ENCODE measurements at regions not wholly inside any gene's neighbourhood (a gene's known extent, or its start where the extent isn't known, plus 50 kb on each side); places are given as distances from the start of the nearest gene placed in this dataset.
"Not testable (repeated sequence)": the region's sequence is repeated elsewhere in the genome, so short reads cannot be mapped to it uniquely, and the experiment has no call there.

DNA sequence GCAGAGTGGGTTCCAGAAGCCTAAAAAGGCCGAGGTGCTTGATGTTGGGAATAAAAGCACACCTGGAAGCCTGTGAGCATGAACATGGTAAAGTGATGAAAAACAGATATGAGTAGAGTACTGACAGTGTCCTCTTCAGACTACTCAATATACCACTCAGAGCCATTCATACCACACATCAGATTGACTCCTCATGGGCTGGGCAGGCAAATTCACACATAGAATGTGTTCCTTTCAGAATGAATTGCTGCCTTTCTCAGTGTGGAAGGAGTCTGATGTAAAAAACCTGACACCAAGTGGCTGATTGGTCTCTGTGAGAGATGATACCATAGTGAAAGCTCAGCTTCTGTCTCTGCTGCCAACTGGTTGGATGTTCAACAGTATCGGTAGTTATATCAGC is 442.7 kb downstream of the RAPGEF2 start:
- in situ Hi-C loops (cut with HindIII; ENCODE audit: low sequenced_read_pairs), result no loop called here

DNA sequence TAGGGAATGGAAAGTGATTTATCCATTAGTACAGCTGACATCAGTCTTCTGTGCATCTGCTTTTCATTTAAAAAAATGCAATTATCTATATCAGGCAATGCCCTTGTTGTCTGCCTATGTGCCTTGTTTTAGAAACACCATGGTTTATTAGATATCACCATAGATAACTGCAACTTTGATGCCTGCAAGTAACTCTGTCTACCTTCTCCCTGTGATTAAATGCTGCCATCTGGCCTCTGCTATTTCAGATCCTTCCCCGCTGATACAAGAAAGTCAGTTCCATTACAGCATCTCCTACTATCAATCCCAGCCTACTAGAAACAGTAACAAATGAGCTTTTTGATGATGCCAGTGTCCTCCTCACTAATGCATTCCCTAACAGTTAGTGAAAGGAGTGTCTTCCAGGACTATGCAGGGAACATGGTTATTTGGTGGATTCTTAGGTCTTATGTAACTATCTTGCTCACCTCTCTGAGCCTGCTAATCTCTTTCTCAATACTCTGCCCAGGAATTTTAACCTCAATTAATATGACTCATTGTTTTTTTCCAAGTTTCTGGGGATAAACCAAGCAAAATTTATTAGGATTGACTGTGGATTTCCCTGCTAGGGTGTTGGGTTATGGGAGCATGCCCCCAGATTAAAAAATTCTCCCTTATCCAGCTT is 444.9 kb downstream of the RAPGEF2 start:
- in situ Hi-C loops (cut with HindIII; ENCODE audit: low sequenced_read_pairs), result no loop called here

DNA sequence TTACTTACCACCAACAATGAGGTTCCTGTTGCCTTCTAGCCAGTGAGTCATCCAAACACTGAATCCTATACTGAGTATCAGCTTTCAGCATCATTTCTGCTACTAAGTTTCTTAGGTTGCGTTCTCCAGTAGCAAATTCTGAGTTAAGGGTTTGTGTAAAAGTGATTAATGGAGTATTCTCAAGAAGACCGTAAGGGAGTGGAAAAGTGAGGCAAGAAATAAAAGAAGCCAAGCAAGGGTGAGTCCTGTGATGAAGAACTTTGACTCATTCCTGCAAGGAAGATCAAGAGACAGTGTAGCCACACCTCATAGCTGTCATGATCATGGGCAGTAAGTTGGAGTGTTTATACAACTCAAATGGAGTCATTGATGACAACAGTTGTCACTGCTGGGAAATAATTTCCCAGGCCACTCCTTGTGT is 446.2 kb downstream of the RAPGEF2 start:
- in situ Hi-C loops (cut with HindIII; ENCODE audit: low sequenced_read_pairs), result no loop called here

DNA sequence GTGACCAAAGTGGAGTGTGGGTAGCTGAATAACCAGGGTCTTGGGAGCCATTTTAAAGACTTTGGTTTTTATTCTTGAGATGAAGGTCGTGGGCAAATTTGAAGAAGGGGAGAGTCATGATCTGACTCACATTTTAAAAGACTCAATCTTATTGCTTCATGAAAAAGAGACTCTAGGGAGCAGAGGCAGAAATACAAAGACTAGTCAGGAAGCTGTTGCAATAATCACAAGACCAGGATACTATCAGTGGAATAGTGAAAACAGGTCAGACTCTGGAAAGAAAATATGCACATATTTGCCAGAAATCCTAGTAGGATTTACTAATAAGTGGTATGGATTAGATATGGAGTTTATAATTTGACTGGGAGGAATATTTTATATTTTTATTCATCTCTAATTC is 448.4 kb downstream of the RAPGEF2 start:
- in situ Hi-C loops (cut with HindIII; ENCODE audit: low sequenced_read_pairs), result no loop called here

DNA sequence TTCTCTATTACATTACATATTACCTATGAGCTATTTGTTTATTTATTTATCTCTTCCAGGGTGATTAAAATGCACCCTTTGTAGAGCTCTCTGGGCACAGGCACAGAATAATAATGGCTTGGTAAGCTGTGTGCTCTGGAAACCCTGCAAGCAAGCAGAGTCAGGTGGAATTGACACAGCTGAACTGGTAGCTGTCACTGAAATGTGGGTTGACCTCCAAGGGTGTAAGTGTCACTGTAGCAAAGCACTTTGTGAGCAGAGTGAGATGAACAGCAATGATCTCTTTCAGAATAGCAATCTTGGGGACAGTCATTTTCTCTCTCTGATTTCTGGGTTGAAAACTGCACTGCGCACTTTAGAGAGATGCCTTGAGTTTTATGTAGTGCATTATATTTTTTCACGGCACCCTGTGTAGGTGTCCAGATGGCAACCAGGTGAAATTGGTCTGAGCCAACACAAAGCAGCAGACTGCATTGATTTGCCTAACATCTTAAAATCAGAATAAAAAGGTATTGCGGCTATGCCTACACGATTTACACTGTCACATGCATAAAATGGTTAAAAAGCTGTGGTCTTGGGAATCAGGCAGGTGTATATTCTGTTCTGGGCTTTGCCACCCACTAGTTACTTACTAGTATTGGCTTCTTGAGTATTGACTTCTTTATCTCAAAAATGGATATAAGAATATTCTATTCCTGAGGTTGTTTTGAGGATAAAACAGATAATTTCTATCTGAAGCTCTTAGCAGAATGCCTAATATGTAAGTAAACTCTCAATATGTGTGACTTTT is 450.3 kb downstream of the RAPGEF2 start:
- in situ Hi-C loops (cut with HindIII; ENCODE audit: low sequenced_read_pairs), result no loop called here

DNA sequence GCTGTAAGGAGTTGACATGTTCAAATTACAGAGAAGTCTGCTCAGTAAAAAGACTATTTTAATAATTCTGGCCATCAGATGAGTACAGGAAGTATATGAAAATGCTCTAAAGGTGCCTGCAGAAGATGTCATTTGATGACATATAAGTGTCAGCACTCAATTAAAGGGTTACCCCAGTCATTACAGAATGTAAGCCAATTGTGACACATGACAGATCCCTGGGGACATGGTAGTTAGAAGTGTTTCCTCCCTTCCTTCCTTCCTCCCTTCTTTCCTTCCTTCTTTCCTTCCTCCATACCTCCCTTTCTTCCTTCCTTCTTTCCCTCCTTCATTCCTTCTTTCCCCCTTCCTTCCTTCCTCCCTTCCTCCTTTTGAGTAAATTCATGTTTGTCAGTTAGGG is 453.0 kb downstream of the RAPGEF2 start:
- in situ Hi-C loops (cut with HindIII; ENCODE audit: low sequenced_read_pairs), result no loop called here

DNA sequence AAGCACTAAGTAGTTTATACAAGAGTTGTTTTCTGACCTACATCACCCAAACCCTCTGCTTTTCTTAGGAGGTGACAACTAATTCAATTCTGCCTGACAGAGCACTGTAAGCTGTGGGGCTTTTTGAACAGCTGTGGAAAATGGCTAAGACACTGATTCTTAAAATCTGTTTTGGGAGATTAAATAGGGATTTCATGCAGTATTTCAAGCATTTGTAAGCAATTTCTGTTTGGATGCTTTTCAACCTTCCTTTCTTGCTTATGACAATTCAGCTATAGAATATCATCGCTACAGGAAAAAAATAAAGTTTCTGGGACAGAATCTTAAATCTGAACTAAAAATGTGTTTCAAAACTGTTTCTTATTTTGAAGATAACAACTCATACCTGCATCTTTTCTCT is 459.5 kb downstream of the RAPGEF2 start:
- in situ Hi-C loops (cut with HindIII; ENCODE audit: low sequenced_read_pairs), result no loop called here

DNA sequence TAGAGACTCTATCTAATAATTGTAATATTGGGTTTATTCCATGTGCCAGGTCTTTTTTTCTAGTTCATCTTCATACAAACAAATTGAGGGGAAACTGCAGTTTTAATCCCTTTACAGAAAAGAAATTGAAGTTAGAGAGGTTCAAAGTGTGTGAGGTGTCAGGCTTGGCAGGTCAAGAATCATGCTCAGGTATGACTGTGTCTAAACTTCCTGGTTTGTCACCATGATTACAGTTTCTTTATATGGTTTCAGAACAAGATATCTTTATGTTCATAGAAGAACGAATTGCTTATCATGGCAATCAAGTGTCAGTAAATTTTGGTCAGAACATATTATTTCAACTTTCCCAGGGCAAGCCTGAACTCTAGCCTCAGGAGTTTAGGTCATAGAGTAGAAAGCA is 460.4 kb downstream of the RAPGEF2 start:
- in situ Hi-C loops (cut with HindIII; ENCODE audit: low sequenced_read_pairs), result no loop called here

DNA sequence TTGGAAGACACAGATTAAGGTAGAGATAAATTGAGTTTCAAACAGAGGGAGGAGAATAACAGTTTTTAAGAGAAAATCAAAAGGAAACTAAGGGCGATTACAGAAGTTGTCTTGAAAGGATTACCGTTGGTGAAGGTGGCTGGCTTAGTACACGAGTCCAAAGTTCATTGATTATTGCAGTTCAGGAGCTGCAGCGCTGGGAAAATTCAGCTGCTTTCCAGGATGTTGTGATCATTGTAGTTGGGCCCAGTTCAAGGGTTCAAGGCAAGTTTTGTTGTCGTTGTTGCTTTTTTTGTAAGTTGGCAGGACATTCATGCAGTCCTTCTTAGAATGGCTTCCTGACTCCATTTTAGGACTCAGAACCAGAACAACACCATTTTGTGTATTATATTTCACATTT is 461.7 kb downstream of the RAPGEF2 start:
- in situ Hi-C loops (cut with HindIII; ENCODE audit: low sequenced_read_pairs), result no loop called here

DNA sequence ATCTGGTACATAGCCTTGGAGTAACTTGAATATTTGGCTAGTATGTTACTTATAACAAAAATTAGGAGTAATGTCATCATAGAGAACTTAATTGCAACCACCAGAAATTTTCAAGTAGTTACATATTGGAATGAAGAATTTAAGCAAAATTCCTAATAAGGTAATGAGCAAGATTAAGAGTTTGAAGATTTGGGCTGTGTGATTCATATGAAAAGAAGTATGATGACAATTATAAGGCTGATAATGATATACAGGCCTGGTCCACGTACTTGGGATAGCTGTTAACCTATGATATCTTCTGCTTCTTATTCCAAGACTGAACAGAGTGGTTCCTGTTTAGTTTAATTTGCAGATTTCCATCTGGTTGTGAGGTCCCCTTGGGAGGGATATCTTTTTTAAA is 463.9 kb downstream of the RAPGEF2 start:
- in situ Hi-C loops (cut with HindIII; ENCODE audit: low sequenced_read_pairs), result no loop called here

DNA sequence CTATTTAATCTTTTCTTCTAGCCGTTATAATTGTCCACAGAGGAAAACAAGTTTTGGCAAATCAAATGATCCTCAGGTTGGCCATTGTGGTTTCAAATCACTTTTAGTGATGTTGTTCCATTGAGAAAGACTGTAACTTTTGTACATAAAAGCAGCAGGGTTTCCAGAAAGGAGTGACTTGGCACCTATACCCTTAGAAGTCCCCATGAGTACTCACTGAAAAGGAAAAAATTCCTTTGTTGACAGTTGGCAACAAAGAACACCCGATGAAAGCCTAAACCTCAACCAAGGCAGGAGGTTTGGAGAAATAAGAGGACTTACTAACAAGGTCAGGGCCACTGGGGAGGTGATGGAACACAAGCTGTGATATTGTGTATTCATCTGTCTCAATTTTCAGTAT is 474.4 kb downstream of the RAPGEF2 start:
- in situ Hi-C loops (cut with HindIII; ENCODE audit: low sequenced_read_pairs), result no loop called here

DNA sequence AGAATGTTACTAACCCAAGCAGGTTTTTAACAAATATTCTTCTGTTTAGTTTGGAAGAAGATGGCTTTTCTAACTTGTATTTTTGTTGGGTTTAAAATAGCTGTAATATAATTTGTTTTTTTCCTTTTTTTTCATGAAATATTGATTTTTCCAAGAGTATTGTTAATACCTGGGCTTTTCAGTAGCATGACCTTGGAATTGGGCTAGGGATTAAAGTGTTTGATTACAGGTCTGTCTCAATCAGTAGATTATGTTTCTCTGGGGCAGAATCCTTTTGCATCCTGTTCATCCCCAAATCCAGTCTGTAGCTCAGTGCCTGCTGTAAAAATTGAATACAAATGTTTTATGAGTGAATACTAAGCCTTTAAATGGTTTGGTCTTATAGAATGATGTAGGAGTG is 479.8 kb downstream of the RAPGEF2 start:
- in situ Hi-C loops (cut with HindIII; ENCODE audit: low sequenced_read_pairs), result no loop called here

DNA sequence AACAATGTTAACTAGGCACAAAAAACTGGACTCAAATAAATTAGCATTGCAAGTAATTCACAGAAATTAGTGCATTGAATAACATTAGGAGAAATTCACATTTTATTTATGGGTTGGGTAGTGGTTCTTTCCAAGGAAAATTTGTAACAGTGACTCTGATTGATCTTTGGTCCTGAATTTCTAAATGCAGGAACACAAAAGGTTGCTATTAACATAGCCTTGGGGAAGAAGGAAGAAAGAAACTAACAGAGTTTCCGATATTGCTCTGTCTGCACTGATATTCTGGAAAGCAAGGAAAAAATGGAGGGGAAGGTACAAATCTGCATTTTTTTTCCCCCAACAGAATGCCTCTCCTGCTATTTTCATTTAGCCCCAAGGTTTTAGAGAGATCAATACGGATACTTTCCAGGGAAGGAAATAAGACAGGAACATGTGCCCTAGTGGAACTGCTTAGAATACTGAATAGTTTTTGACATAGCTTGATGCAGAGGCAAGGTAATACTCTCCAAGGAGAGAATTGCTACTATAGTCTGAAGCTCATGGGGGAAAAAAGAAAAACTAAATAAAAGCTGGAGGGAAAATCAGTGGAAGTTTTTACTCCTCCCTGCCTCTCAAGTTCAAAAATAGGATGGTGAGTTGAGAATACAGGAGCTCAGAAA is 490.1 kb downstream of the RAPGEF2 start:
- in situ Hi-C loops (cut with HindIII; ENCODE audit: low sequenced_read_pairs), result no loop called here

DNA sequence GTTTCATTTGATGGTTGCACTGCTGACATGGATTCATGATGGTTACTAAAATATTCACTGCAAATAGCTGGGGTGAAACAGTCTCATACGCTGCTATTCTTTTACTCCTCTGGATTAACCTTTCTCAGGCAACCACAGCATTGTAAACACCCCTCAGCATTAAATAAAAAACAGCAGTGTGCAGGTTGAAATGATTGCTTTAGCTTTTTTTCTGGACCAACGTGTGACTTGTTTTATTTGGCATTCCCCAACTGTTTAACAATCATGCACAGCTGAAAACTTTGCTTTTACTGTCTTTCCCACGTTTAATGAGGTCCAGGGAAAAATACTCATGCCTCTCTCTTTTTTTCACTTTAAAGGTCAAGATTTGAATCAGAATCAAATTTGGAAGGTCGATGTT is 490.8 kb downstream of the RAPGEF2 start:
- in situ Hi-C loops (cut with HindIII; ENCODE audit: low sequenced_read_pairs), result no loop called here

DNA sequence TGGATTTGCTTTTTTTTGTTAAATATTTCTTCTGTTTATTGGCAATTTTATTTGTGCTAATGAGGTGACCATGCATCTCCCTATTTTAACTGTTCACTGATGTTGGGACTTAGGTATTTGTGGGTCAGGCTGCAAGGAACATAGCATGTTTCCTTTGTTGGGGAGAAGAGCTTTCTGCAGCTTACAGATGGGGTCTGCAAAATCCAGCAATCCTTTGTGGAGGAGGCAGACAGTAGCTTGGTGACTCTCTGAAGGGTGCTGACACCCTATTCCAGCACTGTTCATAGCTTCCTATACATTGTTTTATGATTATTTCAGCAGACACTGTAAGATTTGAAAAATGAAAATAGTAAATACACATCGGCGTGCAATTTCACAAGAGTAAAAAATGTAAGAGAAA is 491.7 kb downstream of the RAPGEF2 start:
- in situ Hi-C loops (cut with HindIII; ENCODE audit: low sequenced_read_pairs), result no loop called here

DNA sequence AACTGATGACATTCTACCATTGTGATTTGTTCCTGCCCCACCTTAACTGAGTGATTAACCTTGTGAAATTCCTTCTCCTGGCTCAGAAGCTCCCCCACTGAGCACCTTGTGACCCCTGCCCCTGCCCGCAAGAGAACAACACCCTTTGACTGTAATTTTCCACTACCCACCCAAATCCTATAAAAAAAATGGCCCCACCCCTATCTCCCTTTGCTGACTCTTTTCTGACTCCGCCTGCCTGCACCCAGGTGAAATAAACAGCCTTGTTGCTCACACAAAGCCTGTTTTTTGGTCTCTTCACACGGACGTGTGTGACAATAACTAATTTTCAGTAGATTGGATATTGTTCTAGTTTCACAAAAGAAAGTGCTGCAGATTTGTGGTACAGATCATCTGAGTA is 492.2 kb downstream of the RAPGEF2 start:
- in situ Hi-C loops (cut with HindIII; ENCODE audit: low sequenced_read_pairs), result not testable (repeated sequence)

DNA sequence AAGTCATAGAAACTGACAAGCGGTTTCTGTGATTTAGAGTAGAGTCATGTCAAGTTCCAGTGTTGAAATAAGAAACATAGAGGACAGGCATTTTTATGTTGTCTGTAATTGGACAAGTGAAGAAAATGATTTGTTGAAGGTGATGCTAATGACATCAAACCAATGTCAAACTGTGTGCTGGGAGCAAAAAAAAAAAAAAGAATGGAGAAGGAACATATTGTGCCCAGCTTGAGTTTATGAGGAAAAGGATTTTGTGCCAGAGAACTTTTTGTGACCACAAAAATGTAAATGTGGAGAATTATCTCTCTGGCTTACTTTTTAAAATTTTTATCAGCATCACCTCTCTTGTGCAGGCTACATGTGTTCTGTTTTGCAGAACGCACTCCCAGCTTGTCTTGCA is 495.7 kb downstream of the RAPGEF2 start:
- in situ Hi-C loops (cut with HindIII; ENCODE audit: low sequenced_read_pairs), result no loop called here

DNA sequence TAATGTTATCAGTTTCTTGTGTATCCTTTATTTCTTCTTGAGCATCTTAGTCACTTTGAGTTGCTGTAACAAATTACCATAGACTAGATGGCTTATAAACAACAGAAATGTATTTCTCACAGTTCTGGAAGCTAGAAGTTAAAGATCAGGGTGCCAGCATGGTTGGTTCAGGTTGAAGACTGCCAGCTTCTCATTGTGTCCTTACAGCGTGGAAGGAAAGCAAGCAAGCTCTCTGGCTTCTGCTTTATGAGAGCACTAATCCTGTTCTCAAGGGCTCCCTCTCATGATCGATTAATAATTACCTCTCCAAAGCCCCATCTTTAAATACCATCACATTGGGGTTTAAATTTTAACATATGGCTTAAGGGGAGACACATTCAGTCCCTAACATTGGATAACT is 497.2 kb downstream of the RAPGEF2 start:
- in situ Hi-C loops (cut with HindIII; ENCODE audit: low sequenced_read_pairs), result no loop called here

DNA sequence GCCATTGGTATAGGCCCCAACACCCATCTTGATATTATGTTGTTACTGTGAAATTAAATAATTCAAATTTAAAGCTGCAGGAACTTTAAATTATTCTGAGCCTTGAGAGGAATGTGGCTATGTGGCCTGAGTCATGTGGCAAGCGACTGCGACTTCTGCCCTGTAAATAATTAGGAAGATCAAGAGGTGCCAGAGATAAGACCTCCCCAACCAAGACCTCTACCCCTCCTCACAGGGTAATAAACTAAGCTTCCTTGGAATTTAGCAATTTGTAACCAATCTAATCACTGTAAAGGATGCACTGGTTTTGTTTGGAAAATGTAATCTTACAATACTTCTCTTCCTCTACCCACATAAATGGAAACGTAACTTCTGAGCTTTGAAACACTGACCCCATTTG is 501.9 kb downstream of the RAPGEF2 start:
- in situ Hi-C loops (cut with HindIII; ENCODE audit: low sequenced_read_pairs), result no loop called here

DNA sequence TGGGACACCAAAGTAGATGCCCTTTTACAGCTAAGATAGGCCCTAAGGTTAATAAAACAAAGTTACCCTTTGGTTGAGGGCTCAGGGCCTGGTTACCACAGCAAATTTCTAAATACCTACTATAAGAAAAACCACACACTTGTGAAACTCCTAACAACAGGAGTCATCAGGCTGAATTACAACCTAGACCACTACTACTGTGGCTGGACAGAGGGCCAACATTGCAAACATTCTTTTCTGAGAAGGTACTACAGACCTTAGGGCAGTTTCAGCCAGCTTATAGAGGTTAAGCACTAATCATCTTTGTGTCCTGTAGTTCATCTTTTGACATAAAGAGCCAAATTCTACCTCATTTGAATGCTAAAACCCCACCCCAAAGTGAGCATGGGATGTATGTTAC is 504.0 kb downstream of the RAPGEF2 start:
- in situ Hi-C loops (cut with HindIII; ENCODE audit: low sequenced_read_pairs), result no loop called here

DNA sequence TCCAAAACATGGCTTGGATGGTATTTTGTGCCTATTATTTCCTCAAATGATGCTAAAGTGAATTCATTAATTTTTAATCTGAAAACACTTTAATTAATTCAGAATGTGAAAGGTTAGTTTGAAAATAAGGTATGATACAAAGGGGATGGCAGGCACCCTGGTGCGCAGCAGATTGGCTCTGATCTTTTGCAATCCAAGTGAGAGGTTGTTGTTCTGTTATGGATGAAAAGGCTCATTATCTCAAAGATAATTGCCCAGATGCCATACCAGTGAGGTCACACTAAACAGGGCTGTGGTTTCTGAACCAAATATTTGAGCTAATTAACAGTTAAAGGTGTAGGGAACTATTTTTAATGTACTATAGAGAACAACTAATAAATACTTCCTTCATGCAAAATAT is 504.9 kb downstream of the RAPGEF2 start:
- in situ Hi-C loops (cut with HindIII; ENCODE audit: low sequenced_read_pairs), result no loop called here

DNA sequence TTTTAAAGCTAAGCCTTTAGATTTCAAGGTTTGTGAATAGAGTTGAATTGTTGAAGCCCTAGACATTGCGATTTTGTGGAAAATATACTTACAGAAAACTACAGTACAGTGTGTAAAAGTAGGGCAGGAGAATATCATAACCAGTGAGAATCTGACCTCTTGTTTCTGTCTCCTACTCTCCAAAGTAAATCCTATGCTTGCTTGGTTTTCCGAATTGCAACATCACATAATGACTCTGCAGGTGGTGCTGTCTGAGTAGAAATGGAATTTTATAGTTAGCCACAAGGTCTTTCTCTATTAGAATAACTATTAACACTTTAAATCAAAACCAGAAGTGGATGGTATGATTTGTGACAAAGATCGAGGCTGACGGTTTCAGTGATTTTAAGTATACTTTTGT is 505.6 kb downstream of the RAPGEF2 start:
- in situ Hi-C loops (cut with HindIII; ENCODE audit: low sequenced_read_pairs), result no loop called here

Measured in DLD1 (cell line).